WTC11 (cell line): ENCODE measurements at regions not wholly inside any gene's neighbourhood (a gene's known extent, or its start where the extent isn't known, plus 50 kb on each side); places are given as distances from the start of the nearest gene placed in this dataset.

Experiments
- ATF2 ChIP-seq: sonication (generic); formaldehyde crosslinking; IDR thresholded peaks from 2 replicates; pipeline ENCODE4 v1.8.1; 2022; ENCODE audit warnings: low read depth, missing genetic modification reagents, borderline replicate concordance
- CBFB ChIP-seq: sonication (generic); formaldehyde crosslinking; IDR thresholded peaks from 2 replicates; pipeline ENCODE4 v1.8.1; 2022; ENCODE audit warnings: mild to moderate bottlenecking, low read depth, missing genetic modification reagents
- CREB1 ChIP-seq: sonication (generic); formaldehyde crosslinking; IDR thresholded peaks from 2 replicates; pipeline ENCODE4 v1.8.0; 2023; ENCODE audit warnings: mild to moderate bottlenecking, missing genetic modification reagents
- CTCF ChIP-seq: fragments of 200-600 bp; IDR thresholded peaks from 2 replicates; pipeline ENCODE4 v1.8.0; 2022; ENCODE audit warnings: antibody characterized with exemption
- E2F1 ChIP-seq: sonication (generic); formaldehyde crosslinking; IDR thresholded peaks from 2 replicates; pipeline ENCODE4 v1.8.0; 2022; ENCODE audit warnings: mild to moderate bottlenecking, missing genetic modification reagents
- IRF1 ChIP-seq: sonication (generic); formaldehyde crosslinking; IDR thresholded peaks from 2 replicates; pipeline ENCODE4 v1.8.0; 2023; ENCODE audit warnings: missing genetic modification reagents
- JUN ChIP-seq: sonication (generic); formaldehyde crosslinking; IDR thresholded peaks from 2 replicates; pipeline ENCODE4 v1.8.0; 2023; ENCODE audit warnings: mild to moderate bottlenecking, missing genetic modification reagents
- PREB ChIP-seq: sonication (generic); formaldehyde crosslinking; IDR thresholded peaks from 2 replicates; pipeline ENCODE4 v1.8.1; 2022; ENCODE audit warnings: mild to moderate bottlenecking, missing genetic modification reagents, moderate library complexity, borderline replicate concordance
- USF2 ChIP-seq: sonication (generic); formaldehyde crosslinking; IDR thresholded peaks from 2 replicates; pipeline ENCODE4 v1.8.1; 2023; ENCODE audit warnings: mild to moderate bottlenecking, missing genetic modification reagents, moderate library complexity
- ZNF281 ChIP-seq: sonication (generic); formaldehyde crosslinking; IDR thresholded peaks from 2 replicates; pipeline ENCODE4 v1.8.0; 2023; ENCODE audit warnings: mild to moderate bottlenecking, missing genetic modification reagents

- TF ChIP-seq CTCF (no peak), CREB1 (CRISPR knock-in tag) (no peak), ATF2 (CRISPR knock-in tag) (no peak), IRF1 (no peak), USF2 (CRISPR knock-in tag) (no peak), CBFB (CRISPR knock-in tag) (no peak), E2F1 (no peak), JUN (CRISPR knock-in tag) (no peak), ZNF281 (CRISPR knock-in tag) (no peak), PREB (CRISPR knock-in tag) (no peak)
Observed at GRCh38 chr7:115113131-115113530, 191.2 kb downstream of the MDFIC start.
